ENCODE measurements at regions not wholly inside any gene's neighbourhood (a gene's known extent, or its start where the extent isn't known, plus 50 kb on each side); places are given as distances from the start of the nearest gene placed in this dataset.

DNA sequence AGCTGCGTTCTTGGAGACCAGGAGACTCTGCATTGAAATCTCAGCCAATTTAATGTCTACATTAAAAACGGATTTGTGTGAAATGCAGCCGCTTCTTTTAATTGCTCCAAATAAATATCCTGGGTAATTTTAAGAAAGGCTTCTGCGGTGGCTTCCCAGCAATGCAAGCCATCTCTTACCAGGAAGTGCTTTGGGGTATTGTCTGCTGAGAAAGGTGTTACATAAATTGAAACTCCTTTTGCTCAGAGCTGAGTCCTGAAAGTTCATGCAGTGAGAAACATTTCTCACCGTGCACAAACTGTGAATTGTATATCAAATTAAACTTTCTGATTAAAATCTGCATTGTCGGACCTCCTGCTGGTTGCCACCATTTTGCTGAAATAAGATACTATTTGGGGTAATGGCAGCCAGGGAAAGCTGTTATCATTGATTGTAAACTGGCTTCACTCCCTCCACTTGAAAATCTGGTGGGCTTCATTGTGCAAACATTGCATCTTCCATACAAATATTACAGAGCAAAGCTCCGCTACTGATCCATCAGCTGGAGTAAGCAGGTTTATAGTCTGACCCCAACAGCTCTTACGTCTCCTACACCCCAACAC is 59.5 kb downstream of the ZIC5 start:
- no peak overlapping the region for H3K4me3 Mint-ChIP-seq
- H3K27ac Mint-ChIP-seq, result no peak overlapping the region
- no peaks in the 10 kb centered on the region for H3K4me1 ChIP-seq (ENCODE audit: control insufficient read depth in 1 of 2, insufficient read depth in 2 of 2, low read length in 2 of 2)
- intact Hi-C loops (cut with micrococcal nuclease), result no loop called here
- no peaks in the 10 kb centered on the region for H4K20me1 ChIP-seq (ENCODE audit: insufficient read depth, low read length)
- H3K4me1 Mint-ChIP-seq, result peaks cover 2% of the 10 kb centered on the region
- TF ChIP-seq, protein P1, sequence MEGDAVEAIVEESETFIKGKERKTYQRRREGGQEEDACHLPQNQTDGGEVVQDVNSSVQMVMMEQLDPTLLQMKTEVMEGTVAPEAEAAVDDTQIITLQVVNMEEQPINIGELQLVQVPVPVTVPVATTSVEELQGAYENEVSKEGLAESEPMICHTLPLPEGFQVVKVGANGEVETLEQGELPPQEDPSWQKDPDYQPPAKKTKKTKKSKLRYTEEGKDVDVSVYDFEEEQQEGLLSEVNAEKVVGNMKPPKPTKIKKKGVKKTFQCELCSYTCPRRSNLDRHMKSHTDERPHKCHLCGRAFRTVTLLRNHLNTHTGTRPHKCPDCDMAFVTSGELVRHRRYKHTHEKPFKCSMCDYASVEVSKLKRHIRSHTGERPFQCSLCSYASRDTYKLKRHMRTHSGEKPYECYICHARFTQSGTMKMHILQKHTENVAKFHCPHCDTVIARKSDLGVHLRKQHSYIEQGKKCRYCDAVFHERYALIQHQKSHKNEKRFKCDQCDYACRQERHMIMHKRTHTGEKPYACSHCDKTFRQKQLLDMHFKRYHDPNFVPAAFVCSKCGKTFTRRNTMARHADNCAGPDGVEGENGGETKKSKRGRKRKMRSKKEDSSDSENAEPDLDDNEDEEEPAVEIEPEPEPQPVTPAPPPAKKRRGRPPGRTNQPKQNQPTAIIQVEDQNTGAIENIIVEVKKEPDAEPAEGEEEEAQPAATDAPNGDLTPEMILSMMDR (IDR thresholded peaks at IDR 0.05), result no peak
- no peak overlapping the region for H3K4me3 ChIP-seq (replicated peaks in 1 of 3; ENCODE audit: low read depth in 2 of 3, low read length in 3 of 3)
- 100% methylated on average over 2 of the region's 8 CpGs for WGBS (ENCODE audit: insufficient coverage)
- no peak for DNase-seq
- H3K27me3 Mint-ChIP-seq (ENCODE audit: low read depth in 3 of 3), result peaks cover 25 to 51% (median 33%) of the 10 kb centered on the region in 3 donors
- H3K36me3 Mint-ChIP-seq, result no peaks in the 10 kb centered on the region
- no peaks in the 10 kb centered on the region for H3K79me2 ChIP-seq (ENCODE audit: insufficient read depth, low read length)
- no peak overlapping the region for H3K27ac ChIP-seq (ENCODE audit: low read depth in 1 of 2, low read length in 2 of 2)
- H3K9ac ChIP-seq (ENCODE audit: insufficient read depth, low read length, poor library complexity, severe bottlenecking), result no peak overlapping the region
- no peak overlapping the region for H2AFZ ChIP-seq (ENCODE audit: insufficient read depth, low read depth, low read length, poor library complexity, severe bottlenecking)
- H3K4me2 ChIP-seq (replicated peaks; ENCODE audit: extremely low read depth, low read length, poor library complexity, severe bottlenecking), result no peak overlapping the region
- no peaks in the 10 kb centered on the region for H3K36me3 ChIP-seq (replicated peaks in 1 of 2; ENCODE audit: control insufficient read depth in 1 of 2, insufficient read depth in 2 of 2, low read length in 2 of 2)
- H3K9me3 Mint-ChIP-seq, result peaks cover 0 to 3% (median 0%) of the 10 kb centered on the region in 7 donors
- peaks cover 13 to 35% of the 10 kb centered on the region in 2 donors for H3K27me3 ChIP-seq (ENCODE audit: control insufficient read depth in 2 of 2, insufficient read depth in 2 of 2, low read length in 2 of 2)
- no peaks in the 10 kb centered on the region for H3K9me3 ChIP-seq (replicated peaks in 1 of 2; ENCODE audit: control insufficient read depth in 1 of 2, insufficient read depth in 1 of 2, low read length in 2 of 2)

DNA sequence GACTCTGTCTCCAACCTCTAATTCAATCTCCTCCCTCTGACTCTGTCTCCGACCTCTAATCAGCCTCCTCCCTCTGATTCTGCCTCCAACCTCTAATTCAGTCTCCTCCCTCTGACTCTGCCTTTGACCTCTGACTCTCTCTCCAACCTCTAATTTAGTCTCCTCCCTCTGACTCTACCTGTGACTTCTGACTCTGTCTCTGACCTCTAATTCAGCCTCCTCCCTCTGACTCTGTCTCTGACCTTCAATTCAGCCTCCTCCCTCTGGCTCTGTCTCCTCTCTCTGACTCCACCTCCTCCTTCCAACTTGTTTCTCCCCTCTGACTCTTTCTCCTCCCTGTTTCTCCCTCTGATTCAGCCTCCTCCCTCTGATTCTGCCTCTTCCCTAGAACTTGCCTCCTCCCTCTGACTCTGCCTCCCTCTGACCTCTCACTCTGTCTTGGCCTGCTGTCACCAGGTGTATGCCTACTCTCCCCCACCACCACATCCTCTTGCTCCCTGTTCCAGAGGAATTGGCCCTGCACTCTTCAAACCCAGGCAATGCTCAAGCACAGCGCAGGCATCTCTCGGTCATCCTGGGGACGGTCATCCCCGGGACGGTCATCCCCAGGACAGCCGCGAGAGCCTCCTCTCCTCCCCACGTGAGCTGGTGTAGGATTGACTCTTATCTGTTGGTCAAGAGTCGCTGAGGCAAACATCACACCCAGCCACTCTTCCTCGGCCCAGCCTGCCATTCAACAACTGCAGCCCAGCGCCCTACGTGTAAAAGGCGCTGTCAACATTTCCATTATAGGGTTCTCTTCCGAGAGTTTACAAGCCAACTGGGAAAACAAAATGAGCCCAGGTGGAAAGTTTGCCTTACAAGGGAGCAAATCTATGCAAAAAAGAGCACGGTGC is 60.2 kb downstream of the ZIC5 start:
- Histone ChIP-seq H4K20me1 (ENCODE audit: insufficient read depth, low read length) (no peaks in the 10 kb centered on the region), H3K9me3 (replicated peaks in 1 of 2; ENCODE audit: control insufficient read depth in 1 of 2, insufficient read depth in 1 of 2, low read length in 2 of 2) (no peaks in the 10 kb centered on the region), H2AFZ (ENCODE audit: insufficient read depth, low read depth, low read length, poor library complexity, severe bottlenecking) (no peak overlapping the region), H3K79me2 (ENCODE audit: insufficient read depth, low read length) (no peaks in the 10 kb centered on the region), H3K4me2 (replicated peaks; ENCODE audit: extremely low read depth, low read length, poor library complexity, severe bottlenecking) (no peak overlapping the region), H3K27me3 (ENCODE audit: control insufficient read depth in 2 of 2, insufficient read depth in 2 of 2, low read length in 2 of 2) (peaks cover 13 to 37% of the 10 kb centered on the region in 2 donors), H3K27ac (ENCODE audit: low read depth in 1 of 2, low read length in 2 of 2) (no peak overlapping the region), H3K36me3 (replicated peaks in 1 of 2; ENCODE audit: control insufficient read depth in 1 of 2, insufficient read depth in 2 of 2, low read length in 2 of 2) (no peaks in the 10 kb centered on the region), H3K9ac (ENCODE audit: insufficient read depth, low read length, poor library complexity, severe bottlenecking) (no peak overlapping the region), H3K4me1 (ENCODE audit: control insufficient read depth in 1 of 2, insufficient read depth in 2 of 2, low read length in 2 of 2) (no peaks in the 10 kb centered on the region), H3K4me3 (replicated peaks in 1 of 3; ENCODE audit: low read depth in 2 of 3, low read length in 3 of 3) (no peak overlapping the region)
- H3K9me3 Mint-ChIP-seq, result peaks cover 0 to 3% (median 0%) of the 10 kb centered on the region in 7 donors
- peak overlapping the region in 1 of 2 donors; percentile 27 for H3K4me3 Mint-ChIP-seq
- peaks cover 25 to 47% (median 33%) of the 10 kb centered on the region in 3 donors for H3K27me3 Mint-ChIP-seq (ENCODE audit: low read depth in 3 of 3)
- TF ChIP-seq, protein P1 (IDR thresholded peaks at IDR 0.05), result no peak
- H3K27ac Mint-ChIP-seq, result no peak overlapping the region
- peaks cover under 1% of the 10 kb centered on the region for H3K4me1 Mint-ChIP-seq
- intact Hi-C loops (cut with micrococcal nuclease), result no loop called here
- DNase-seq, result no peak
- H3K36me3 Mint-ChIP-seq, result no peaks in the 10 kb centered on the region
- 78% methylated on average over 12 of the region's 16 CpGs for WGBS (ENCODE audit: insufficient coverage)
